OCI-LY3 (cell line): ENCODE measurements at regions not wholly inside any gene's neighbourhood (a gene's known extent, or its start where the extent isn't known, plus 50 kb on each side); places are given as distances from the start of the nearest gene placed in this dataset.

Experiments
- H2AFZ ChIP-seq: fragments of 200-600, 300-600 bp; shearing (Covaris generic); 2 replicates; pipeline ENCODE4 v1.6.0; 2014; ENCODE audit warnings: antibody characterized with exemption, low read depth, low read length
- H3K27ac ChIP-seq: fragments of 200-600, 300-600 bp; sonication (generic); 2 replicates; pipeline ENCODE4 v1.5.1; 2014; ENCODE audit warnings: mild to moderate bottlenecking, low read length, moderate library complexity, mixed read lengths
- H3K27me3 ChIP-seq: fragments of 200-600, 300-600 bp; sonication (generic); 2 replicates; pipeline ENCODE4 v1.6.1; 2014; ENCODE audit warnings: low read depth, low read length, mixed read lengths
- H3K36me3 ChIP-seq: fragments of 200-600, 300-600 bp; sonication (generic); replicated peaks from 2 replicates; pipeline ENCODE3; 2014; ENCODE audit warnings: low read depth, low read length, mixed read lengths
- H3K4me1 ChIP-seq: fragments of 300-600, 200-600 bp; sonication (generic); 2 replicates; pipeline ENCODE4 v1.6.1; 2014; ENCODE audit warnings: low read length, mixed read lengths
- H3K4me2 ChIP-seq: fragments of 200-600, 300-600 bp; sonication (generic); 2 replicates; pipeline ENCODE4 v1.6.1; 2014; ENCODE audit warnings: low read length, mixed read lengths
- H3K4me3 ChIP-seq: fragments of 300-600, 200-600 bp; sonication (generic); 2 replicates; pipeline ENCODE4 v1.5.1; 2014; ENCODE audit warnings: antibody characterized with exemption, mild to moderate bottlenecking, low read length, moderate library complexity
- H3K79me2 ChIP-seq: fragments of 300-600, 200-600 bp; shearing (Covaris generic); 2 replicates; pipeline ENCODE4 v1.6.1; 2014; ENCODE audit warnings: mild to moderate bottlenecking, low read length, mixed read lengths
- H3K9ac ChIP-seq: fragments of 300-600, 200-600 bp; shearing (Covaris generic); 2 replicates; pipeline ENCODE4 v1.6.0; 2014; ENCODE audit warnings: mild to moderate bottlenecking, low read length, moderate library complexity
- H3K9me3 ChIP-seq: fragments of 200-600, 300-600 bp; shearing (Covaris generic); 2 replicates; pipeline ENCODE4 v1.6.1; 2014; ENCODE audit warnings: low read length, mixed read lengths; ENCODE audit not compliant: insufficient read depth
- H4K20me1 ChIP-seq: fragments of 200-600, 300-600 bp; sonication (generic); 2 replicates; pipeline ENCODE4 v1.6.1; 2016; ENCODE audit warnings: low read length, mixed read lengths; ENCODE audit not compliant: insufficient read depth
- CTCF ChIP-seq: fragments of 200-600, 300-600 bp; sonication (generic); IDR thresholded peaks from 2 replicates; pipeline ENCODE4 v1.5.1; 2014; ENCODE audit warnings: antibody characterized with exemption, low read length, low read depth
- EZH2phosphoT487 ChIP-seq: fragments of 200-600 bp; shearing (Covaris generic); IDR thresholded peaks from 2 replicates; pipeline ENCODE4 v1.6.1; 2018; ENCODE audit warnings: antibody characterized with exemption, mixed run types, low read depth

GRCh38 chr18:3332376-3332775 is 70.4 kb downstream of the MYL12B start:
- H3K4me3 ChIP-seq = no peak overlapping the region
- H3K4me2 ChIP-seq = no peak overlapping the region
- no peaks in the 10 kb centered on the region for H3K9me3 ChIP-seq
- H3K36me3 ChIP-seq = no peaks in the 10 kb centered on the region
- H3K79me2 ChIP-seq = no peaks in the 10 kb centered on the region
- TF ChIP-seq CTCF = no peak
- no peak for TF ChIP-seq EZH2phosphoT487
- no peaks in the 10 kb centered on the region for H4K20me1 ChIP-seq
- H3K27me3 ChIP-seq = no peaks in the 10 kb centered on the region
- H2AFZ ChIP-seq = no peak overlapping the region
- no peak overlapping the region for H3K9ac ChIP-seq
- H3K27ac ChIP-seq = no peak overlapping the region
- no peaks in the 10 kb centered on the region for H3K4me1 ChIP-seq

GRCh38 chr18:3333056-3333720 is 71.3 kb downstream of the MYL12B start:
- H4K20me1 ChIP-seq = no peaks in the 10 kb centered on the region
- H3K79me2 ChIP-seq = no peaks in the 10 kb centered on the region
- no peaks in the 10 kb centered on the region for H3K9me3 ChIP-seq
- no peak overlapping the region for H2AFZ ChIP-seq
- H3K27ac ChIP-seq = no peak overlapping the region
- H3K4me3 ChIP-seq = no peak overlapping the region
- no peaks in the 10 kb centered on the region for H3K36me3 ChIP-seq
- no peak overlapping the region for H3K4me2 ChIP-seq
- TF ChIP-seq EZH2phosphoT487 (no peak), CTCF (no peak)
- H3K9ac ChIP-seq = no peak overlapping the region
- no peaks in the 10 kb centered on the region for H3K27me3 ChIP-seq
- H3K4me1 ChIP-seq = no peaks in the 10 kb centered on the region

GRCh38 chr18:3333721-3334386 is 71.9 kb downstream of the MYL12B start:
- no peak overlapping the region for H2AFZ ChIP-seq
- no peak overlapping the region for H3K4me2 ChIP-seq
- H3K79me2 ChIP-seq = no peaks in the 10 kb centered on the region
- no peaks in the 10 kb centered on the region for H3K36me3 ChIP-seq
- no peaks in the 10 kb centered on the region for H3K27me3 ChIP-seq
- no peaks in the 10 kb centered on the region for H3K9me3 ChIP-seq
- H3K4me1 ChIP-seq = no peaks in the 10 kb centered on the region
- no peak overlapping the region for H3K9ac ChIP-seq
- no peak for TF ChIP-seq EZH2phosphoT487
- TF ChIP-seq CTCF = no peak
- no peak overlapping the region for H3K27ac ChIP-seq
- H3K4me3 ChIP-seq = no peak overlapping the region
- no peaks in the 10 kb centered on the region for H4K20me1 ChIP-seq

GRCh38 chr18:3340015-3340681 is 78.2 kb downstream of the MYL12B start:
- no peaks in the 10 kb centered on the region for H3K79me2 ChIP-seq
- no peaks in the 10 kb centered on the region for H3K36me3 ChIP-seq
- no peak overlapping the region for H3K9ac ChIP-seq
- H3K27me3 ChIP-seq = no peaks in the 10 kb centered on the region
- H3K9me3 ChIP-seq = no peaks in the 10 kb centered on the region
- H4K20me1 ChIP-seq = no peaks in the 10 kb centered on the region
- TF ChIP-seq CTCF (no peak), EZH2phosphoT487 (no peak)
- no peak overlapping the region for H3K4me2 ChIP-seq
- H2AFZ ChIP-seq = no peak overlapping the region
- H3K4me1 ChIP-seq = no peaks in the 10 kb centered on the region
- H3K4me3 ChIP-seq = no peak overlapping the region
- no peak overlapping the region for H3K27ac ChIP-seq
